Activated CD4-positive, alpha-beta T cell treated with anti-CD3 and anti-CD28 coated beads, Interleukin-2, Interleukin-4, amounts not matched to agents 100 ng/mL and 50 ng/mL, durations not matched to agents 16 hours and 8 hours (primary cell): ENCODE measurements at regions not wholly inside any gene's neighbourhood (a gene's known extent, or its start where the extent isn't known, plus 50 kb on each side); places are given as distances from the start of the nearest gene placed in this dataset.
"Not testable (repeated sequence)": the region's sequence is repeated elsewhere in the genome, so short reads cannot be mapped to it uniquely, and the experiment has no call there.

Source experiments
- DNase-seq: peaks from one replicate; pipeline ENCODE4 v3.0.0-alpha.2; 2020; ENCODE audit warnings: low spot score

DNA sequence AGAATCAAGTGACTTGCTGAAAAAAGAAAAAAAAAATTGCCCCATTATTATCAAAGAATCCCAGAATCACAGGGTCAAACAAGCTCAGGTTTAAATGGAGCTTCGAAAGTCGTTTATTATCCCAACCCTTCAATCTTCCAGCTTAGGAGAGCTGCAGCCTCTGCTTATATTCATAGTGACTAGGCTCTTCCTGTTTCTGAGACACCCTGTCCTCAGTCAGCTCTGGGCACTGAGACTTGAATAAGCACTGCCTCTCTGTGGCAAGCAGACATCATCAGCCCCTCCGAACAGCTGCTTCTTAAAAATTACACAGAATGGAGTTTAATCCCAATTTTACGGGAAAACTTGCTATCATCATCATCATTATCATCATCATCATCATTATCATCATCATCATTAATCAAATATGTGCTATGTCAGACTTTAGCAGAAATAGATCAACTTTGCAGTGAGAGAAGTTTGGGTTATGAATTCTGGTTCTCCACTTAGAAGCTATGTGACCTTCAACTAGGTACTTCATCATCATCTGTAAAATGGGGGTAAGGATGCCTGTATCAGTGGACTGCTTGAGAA lies 614.0 kb upstream of the SYNCRIP start:
- no peak for DNase-seq

DNA sequence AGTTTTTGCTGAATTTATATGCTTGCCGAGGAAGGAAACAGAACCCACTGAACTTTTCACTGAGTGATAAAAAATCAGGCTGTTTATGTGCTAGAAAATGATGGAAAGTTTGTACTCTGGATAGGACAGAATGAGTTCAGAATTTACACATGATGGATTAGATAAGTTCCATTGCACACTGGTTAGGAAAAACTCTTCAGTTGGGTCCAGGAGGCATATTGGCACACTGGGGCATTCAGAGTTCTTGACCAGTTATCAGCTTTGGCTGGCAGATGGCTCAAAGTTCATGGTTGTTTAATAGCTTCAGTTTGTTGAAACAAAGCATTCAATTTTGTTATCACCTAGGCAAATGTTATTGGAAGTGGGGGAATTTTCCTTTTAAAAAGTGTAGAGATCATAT lies 613.3 kb upstream of the SYNCRIP start:
- no peak for DNase-seq

DNA sequence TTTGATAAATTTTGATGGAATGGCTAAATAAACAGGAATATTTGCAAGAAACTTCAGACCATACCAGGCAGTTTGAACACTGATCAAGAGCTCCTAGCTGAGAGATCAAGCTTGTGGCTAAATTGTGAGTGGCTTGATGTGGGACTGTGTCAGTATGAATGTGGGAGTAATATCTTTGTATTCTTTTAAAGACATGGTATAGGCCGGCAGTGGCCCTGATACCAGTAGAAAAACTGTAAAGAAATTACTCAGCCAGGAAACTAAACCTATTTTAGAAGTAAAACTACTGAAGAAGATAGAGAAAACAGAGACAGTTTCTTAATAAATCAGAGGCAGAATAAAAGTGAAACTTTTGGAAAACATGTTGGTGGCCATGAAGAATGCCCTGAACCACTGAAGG lies 608.4 kb upstream of the SYNCRIP start:
- DNase-seq = peak; percentile 3

DNA sequence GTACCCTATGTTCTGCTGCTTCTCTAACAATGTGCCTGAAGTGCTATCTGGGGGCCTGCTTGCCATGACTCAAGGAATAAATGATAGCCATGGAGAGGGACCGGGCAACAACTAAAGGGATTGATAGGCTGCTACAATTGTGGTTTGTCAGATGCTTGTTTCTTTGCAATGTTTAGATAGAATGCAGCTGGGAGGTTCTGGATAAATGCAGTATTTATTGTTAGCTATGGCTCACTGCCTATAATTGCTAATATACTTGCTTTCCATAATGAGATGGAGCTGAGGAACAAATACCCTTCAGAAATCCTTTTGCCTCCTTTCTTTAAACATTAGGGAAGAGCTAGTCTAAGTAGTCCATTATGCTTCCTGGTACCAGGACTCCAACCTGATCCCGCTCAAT lies 575.2 kb upstream of the SYNCRIP start:
- no peak for DNase-seq

DNA sequence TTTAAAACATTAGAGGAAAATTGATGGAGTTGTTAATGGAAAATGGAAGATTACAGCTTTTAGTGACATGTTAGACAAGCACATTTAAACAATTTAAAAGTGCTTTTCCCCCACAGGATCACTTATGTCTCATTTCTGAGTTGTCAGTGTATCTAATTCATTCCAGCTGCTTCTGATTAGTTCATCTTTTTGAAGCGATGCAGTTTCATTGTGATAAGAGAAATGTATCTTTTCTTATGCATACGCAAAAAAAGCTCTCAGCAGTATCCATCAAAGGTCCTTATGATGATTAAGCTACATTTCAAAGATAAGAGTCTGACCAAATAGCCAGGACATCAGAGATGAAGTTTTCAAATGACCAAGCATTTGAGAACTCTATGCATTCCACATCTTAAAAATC lies 572.6 kb upstream of the SYNCRIP start:
- no peak for DNase-seq

DNA sequence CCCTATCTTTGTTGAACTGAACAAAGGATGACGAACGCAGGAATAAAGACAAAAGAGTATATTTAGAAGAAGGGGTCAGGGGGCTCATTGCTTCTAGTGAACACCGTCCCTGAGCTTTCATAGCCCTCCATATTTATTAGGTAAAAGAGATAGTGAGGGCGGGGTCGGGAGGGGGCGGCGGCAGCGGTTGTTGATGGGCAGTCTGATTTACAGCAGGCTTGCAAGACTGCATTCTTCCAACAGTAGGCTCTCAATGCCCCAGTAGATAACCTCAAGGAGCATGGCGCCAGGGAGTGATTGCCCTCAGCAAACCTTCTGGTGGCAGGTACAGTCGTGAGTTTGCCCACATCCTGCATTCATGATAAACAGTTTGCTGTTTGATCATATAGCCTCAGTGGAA lies 563.3 kb upstream of the SYNCRIP start:
- no peak for DNase-seq

DNA sequence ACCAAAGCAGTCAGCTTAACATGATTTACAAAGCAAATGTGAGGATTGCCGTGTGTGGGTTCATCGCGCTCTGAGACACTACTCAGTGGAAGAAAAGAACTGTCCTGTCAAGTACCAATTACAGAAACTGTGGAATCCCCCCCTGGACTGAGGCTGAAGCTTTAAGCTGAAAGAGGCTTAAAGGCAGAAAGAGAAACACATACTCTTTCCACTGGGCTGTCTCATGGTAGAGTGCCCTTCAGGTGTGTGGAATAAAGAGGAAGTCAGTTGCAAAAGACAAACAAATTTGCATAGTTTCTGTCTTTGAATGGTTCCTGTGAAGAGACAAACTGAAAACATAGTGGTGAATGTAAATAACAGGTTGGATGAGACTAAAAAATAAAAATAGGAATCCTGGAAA lies 560.4 kb upstream of the SYNCRIP start:
- DNase-seq = no peak

DNA sequence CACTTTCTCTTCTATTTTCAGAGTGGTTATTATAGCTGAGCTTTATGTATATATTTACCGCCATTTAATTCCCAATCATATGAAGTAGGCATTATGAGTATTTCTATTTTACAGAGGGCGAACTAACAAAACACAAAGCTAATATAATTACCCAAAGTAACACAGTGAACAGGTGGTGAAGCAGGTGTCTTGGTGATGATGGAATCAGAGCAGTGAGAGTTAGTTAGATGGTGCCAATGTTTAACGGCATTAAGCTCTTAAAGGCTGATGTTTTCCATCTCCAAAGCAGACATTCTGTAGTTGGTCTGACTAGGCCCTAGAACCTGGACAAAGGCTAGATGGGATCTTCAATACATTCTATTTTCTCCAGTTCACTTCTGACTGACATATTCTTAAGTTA lies 551.1 kb upstream of the SYNCRIP start:
- no peak for DNase-seq

DNA sequence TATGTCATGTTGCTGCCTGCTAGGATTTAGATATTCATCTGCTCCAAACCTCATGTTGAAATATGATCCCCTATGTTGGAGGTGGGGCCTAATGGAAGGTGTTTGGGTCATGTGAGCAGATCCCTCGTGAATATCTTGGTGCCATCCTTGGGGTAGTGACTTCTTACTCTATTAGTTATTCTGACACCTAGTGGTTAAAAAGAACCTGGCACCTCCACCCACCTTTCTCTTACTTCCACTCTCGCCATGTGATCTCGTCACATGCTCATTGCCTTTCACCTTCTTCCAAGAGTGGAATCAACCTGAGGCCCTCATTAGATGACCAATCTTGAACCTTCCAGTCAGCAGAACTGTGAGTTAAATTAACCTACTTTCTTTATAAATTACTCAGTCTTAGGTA lies 549.4 kb upstream of the SYNCRIP start:
- peak; percentile 24 for DNase-seq

DNA sequence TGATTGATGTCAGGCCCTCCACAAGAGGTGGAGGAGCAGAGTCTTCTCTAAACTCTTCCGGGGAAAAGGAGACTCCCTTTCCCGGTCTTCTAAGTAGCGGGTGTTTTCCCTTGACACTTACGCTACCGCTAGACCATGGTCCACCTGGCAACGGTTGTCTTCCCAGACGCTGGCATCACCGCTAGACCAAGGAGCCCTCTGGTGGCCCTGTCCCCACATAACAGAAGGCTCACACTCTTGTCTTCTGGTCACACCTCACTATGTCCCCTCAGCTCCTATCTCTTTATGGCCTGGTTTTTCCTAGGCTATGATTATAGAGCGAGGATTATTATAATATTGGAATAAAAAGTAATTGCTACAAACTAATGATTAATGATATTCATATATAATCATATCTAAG lies 532.5 kb upstream of the SYNCRIP start:
- DNase-seq = not testable (repeated sequence)

DNA sequence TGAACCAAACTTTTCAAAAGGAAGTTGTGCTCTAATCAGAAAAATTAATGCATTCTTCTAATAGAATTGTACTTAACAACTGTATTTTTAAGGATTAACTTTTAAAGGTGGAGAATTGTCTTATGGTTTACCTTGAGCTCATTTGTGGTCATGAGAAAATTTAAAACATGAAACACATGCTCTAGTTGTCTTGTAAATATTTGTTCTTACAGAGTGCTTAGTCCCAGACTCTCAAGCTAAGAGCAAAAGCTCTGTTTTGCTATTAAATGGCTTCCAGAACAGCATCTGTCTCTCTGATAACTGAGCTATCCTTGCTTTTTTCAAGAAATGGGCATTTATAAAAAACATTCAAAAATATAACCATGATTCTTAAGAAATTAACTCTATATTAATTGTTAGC lies 512.2 kb upstream of the SYNCRIP start:
- DNase-seq = no peak

DNA sequence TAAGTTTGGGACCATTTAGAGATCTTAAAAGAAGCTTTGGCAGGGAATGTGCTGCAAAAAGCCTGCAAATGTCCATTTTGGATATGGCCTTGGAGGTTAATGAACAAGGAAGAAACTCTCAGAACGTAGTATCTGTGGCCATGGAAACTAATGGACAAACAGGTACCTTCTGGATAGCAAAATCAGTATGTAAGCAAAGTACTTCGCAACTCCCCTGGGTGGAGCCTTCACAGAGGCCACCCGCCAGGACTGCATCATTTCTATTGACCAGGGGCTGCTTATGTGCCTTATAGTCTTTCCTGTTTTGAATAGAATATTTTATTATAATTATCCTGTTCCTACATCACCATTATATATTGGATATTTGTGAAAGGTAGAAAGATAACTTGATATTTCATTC lies 510.8 kb upstream of the SYNCRIP start:
- DNase-seq = no peak

DNA sequence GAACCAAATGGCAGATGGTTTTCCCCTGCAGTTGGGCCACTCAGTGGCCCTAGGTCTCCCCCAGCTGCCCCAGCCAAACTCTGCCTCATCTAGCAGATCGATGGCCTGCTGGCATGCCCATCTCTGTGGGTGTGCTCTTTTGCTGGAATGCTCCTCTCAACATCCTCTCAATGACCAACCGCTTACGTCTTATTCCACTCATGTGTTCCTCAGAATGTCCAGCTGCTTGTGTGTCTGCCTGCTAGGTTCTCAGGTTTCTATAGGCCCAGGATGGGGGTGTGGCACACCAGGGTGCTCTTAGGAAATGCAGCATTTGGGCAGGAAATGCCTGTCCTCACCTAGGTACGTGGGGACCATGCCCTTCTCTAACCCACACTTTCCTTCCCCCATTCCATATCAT lies 509.9 kb upstream of the SYNCRIP start:
- no peak for DNase-seq

DNA sequence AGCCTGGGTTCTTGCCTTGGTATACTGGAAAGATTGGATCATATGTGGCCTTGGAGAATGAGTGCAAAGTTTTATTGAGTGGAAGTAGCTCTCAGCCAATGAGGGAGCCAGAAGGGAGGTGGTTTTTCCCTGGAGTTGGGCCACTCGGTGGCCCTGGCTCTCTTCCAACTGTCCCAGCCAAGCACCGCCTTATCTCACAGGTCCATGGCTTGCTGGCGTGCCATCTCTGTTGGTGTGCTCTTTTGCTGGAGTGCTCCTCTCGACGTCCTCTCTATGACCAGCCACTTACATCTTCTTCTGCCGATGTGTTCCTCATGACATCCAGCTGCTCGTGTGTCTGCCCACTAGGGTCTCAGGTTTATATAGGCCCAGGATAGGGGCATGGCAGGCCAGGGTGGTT lies 505.9 kb upstream of the SYNCRIP start:
- no peak for DNase-seq

DNA sequence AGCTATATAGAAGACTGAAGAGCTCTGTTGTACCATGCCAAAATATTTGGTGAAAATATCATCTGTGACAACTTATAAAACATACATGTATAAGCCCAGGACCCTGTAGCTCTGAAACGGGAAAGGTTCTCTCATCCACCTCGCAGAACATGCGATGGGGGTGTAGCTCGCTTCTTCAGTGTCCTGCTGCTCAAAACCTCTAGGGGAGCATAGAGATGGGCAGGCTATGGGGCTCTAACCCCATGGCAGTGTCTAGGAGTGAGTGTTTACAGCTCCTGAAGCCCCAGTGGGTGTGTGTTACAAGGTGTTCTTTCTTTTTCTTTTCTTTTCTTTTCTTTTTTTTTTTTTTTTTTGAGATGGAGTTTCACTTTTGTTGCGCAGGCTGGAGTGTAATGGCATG lies 505.2 kb upstream of the SYNCRIP start:
- no peak for DNase-seq

DNA sequence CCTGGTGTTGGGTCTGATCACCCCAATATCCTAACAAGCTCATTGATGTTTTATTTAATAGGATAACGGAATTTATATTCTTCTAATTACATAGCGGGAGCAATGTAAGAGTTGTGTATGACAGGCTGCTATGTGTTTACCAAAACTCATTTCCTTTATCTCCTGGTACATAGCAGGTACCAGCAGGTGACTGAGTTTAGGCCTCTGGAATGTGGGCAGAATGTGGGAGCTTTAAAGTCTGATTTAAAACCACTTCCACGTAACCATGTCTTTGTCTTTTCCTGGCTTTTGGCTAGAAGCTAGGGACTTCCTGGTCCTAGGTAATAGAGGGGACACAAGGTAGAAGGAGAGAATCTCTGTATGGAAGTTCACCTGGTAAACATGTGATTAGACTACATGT lies 504.6 kb upstream of the SYNCRIP start:
- no peak for DNase-seq

DNA sequence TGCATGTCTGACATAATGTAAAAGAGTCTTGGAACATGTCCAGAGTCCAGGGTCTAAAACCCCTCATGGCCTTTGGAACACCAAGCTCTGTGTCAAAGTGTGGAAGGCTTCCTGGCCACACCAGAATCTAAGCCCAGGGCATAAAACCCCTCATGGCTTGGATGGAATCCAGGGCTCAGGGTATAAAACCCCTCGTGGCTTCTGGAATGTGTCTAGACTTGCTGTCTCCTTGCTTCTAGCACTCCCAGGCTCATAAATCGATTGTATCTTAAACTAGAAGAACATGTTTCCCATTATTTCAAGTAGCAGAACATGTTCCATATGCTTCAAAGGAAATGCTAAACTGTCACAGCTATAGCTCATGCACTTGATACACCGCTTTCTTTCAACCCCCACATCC lies 504.1 kb upstream of the SYNCRIP start:
- not testable (repeated sequence) for DNase-seq

DNA sequence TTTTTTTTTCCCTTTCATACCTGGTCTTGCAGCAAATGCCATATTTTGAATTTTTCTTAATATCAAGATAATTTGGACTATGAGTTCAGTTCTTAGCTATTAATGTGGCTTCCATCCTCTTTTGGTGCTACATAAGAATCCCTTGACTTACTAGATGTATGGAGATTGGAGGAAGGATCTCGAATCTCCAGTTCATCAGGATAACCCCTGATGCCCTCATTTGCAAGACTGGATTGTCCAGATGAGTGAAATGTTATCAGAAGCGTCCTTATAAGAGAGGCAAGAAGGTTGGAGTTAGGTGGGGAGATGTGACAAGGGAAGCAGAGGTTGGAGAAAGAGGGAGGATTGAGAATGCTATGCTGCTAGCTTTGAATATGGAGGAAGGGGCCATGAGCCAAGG lies 499.6 kb upstream of the SYNCRIP start:
- DNase-seq = no peak

DNA sequence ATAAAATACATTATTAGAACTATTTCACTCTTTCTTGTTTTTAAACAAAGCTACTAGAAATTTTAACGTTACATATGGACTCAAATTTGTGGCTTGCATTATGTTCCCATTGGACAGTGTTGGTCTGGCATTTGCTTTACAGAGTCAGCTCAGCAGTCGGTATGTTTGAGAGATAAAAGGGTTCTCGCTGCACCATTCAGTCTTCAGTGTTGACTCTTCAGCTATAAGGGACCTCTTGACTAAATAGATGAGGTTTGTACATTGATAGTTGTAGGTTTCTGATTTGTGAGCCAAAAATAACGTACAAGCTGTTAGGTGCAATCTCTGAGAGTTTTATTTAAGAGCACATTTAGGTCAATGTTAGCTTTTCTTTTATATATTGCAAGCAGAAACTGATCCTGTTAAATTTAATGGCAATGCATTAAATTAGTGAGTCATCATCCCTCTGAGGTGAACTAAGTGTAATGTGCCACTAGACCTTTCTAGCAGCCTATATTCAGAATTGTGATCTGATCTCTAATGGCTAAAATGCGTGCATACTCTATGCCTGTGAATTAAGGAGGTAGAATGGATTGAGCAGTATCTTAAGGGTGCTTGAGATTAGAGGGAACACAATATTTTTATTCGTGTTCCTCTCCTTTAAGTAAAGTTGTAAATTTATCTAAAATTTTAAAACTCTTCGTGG lies 485.6 kb upstream of the SYNCRIP start:
- DNase-seq = no peak

DNA sequence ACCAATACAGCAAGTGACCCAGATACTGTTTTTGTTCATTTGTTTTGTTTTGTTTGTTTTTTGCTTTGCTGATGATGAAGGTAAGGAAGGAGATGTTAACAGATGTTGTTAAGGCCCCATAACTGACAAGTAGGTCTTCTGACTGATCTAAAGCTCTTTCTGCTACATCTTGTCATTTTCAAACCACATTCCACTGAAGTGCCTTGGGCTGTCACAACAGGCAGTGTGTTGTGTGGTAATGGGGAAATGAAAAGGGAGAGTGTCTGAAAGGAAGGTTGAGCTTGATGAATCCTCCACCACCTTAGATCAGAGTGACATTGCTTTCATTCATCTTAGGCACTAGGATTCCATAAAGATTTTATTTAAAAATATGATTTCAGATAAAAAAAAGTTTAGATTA lies 479.4 kb upstream of the SYNCRIP start:
- no peak for DNase-seq

DNA sequence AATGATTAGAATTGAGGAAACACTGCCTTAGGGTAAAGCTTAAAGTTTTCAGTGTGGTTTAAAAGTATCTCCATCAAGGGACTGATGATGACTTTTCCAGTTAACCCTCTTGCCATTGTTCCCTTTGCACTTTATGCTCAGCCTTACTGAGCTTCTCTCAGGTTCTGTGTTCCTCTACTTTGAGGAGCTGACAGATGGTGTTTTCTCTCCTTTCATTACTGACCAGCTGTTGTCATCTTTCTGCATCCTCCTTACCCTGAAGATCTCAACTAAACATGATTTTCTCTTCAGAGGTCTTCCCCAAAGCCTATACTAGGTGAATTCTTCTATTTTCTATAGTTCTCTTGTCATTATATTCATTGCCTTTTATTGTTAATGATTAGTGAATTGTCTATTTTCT lies 475.6 kb upstream of the SYNCRIP start:
- DNase-seq = no peak

DNA sequence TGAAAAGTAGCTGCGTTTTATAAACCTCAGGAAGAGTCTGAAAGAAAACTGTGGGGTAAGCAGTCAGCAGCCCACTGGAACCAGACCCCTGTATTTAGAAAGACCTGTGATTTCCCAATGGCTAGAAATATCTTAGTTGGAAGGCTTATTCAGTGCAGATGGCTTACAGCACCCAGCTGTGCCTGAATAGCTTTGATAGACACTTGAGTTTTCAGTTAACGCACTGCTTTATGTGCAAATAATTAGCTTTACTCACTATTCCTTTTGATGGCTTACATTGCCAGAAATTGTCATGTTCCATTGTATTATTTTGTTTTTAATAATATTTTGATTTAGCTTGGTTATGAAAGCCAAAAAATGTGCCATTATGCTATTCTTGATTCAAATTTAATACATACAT lies 465.3 kb upstream of the SYNCRIP start:
- DNase-seq = no peak

DNA sequence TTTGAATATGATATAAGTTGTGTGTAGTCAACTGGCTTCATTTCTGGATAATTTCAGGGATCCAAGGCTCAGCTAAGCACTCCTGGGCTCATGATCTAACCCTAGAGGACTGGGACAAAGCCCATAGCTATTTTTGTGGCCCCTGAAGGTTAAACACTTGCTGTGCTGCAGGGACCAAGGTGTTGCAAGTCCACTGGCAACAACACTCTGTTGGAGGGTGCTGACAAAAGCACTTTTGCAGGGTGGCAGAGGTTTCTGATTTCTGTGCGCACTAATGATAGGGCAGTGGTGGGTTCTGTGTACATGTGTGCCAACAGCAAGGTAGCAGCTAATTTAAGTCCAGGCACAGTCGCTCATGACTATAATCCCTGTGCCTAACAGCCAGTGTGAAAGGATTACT lies 445.3 kb upstream of the SYNCRIP start:
- no peak for DNase-seq

DNA sequence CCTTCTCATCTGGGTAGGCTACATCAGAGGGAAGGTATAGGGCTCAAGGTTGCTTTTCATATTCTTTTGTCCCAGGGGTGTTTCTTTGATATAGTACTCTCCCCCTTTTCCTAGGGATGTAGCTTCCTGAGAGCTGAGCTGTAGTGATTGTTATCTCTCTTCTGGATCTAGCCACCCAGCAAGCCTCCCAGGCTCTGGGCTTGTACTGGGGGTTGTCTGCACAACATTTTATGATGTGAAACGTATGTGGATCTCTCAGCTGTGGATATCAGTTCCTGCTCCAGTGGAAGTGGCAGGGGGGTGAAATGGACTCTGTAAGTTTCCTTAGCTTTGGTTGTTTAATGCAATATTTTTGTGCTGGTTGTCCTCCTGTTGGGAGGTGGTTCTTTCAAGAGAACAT lies 437.3 kb upstream of the SYNCRIP start:
- DNase-seq = no peak

DNA sequence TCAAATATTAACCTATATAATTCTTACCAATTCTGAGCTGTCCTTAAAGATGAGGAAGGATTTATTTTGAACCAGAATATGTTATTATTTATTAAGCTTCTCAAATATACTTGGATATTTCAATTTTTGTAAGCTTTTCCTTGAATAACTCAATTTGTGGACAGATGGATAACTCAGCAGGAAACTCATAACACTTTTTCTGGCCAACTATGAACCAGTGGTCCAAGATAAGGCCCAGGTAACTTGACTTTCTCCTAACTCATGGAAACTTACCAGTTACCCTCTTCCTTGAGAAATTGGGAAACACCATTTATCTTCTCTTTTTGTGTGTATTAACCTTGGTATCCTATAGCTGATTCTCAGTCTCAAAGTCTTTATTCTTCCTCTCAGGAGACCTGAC lies 427.5 kb upstream of the SYNCRIP start:
- DNase-seq = no peak
